ENCODE measurements at regions not wholly inside any gene's neighbourhood (a gene's known extent, or its start where the extent isn't known, plus 50 kb on each side); places are given as distances from the start of the nearest gene placed in this dataset.

DNA sequence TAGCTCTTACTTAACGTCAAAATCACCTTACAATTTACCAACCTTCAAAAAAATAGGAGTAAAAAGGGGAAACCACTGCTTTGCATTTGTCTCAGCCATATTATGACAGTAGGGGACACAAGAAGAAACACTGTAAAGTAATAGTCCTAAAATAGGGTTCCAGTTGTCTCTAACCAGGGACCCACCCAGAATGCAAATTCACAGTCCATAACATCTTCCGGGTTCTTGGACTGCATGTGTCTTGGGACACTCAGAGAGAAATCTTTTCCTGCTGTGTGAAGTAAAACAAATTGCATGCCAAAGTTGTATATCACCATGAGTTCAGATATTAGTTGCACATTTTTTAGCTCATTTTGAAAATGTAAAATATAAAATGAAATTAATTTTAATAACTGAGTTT is 69.8 kb upstream of the PGR start:
- Histone ChIP-seq H3K23me2 (ENCODE audit: low read depth, low read length) (no peaks in the 10 kb centered on the region), H2BK12ac (ENCODE audit: low read depth, low read length) (no peak overlapping the region), H3K18ac (ENCODE audit: extremely low read depth, low read length) (no peak overlapping the region), H3K14ac (ENCODE audit: insufficient read length) (no peak overlapping the region), H4K20me1 (replicated peaks in 1 of 2; ENCODE audit: control insufficient read depth in 1 of 2, insufficient read depth in 2 of 2, low read length in 2 of 2) (no peaks in the 10 kb centered on the region), H3K4me2 (ENCODE audit: insufficient read depth in 1 of 2, low read depth in 2 of 2, low read length in 2 of 2) (no peak overlapping the region), H3K27ac (ENCODE audit: low read depth, low read length) (no peak overlapping the region), H3K79me2 (ENCODE audit: control insufficient read depth in 1 of 2, insufficient read depth in 2 of 2, low read length in 2 of 2) (no peaks in the 10 kb centered on the region), H3K79me1 (ENCODE audit: low read depth, low read length) (no peaks in the 10 kb centered on the region), H2BK20ac (ENCODE audit: low read length) (no peak overlapping the region), H3K23ac (ENCODE audit: insufficient read length) (no peak overlapping the region), H3K4ac (replicated peaks; ENCODE audit: insufficient read length, low read depth, low read length) (no peak overlapping the region), H3K9me3 (ENCODE audit: insufficient read depth in 2 of 2, low read depth in 1 of 2, low read length in 1 of 2) (no peaks in the 10 kb centered on the region; a peak in 1 of 4 replicates), H3K27me3 (replicated peaks in 1 of 4; ENCODE audit: control insufficient read depth in 3 of 4, extremely low read depth in 1 of 4, insufficient read depth in 3 of 4, low read length in 3 of 4) (no peaks in the 10 kb centered on the region), H3K4me1 (replicated peaks in 1 of 4; ENCODE audit: control insufficient read depth in 3 of 4, insufficient read depth in 4 of 4, low read length in 3 of 4) (no peaks in the 10 kb centered on the region), H2BK5ac (ENCODE audit: low read depth, low read length) (no peak overlapping the region), H2BK120ac (replicated peaks; ENCODE audit: low read depth, low read length) (no peak overlapping the region), H2AK5ac (ENCODE audit: low read depth, low read length) (no peak overlapping the region), H4K5ac (ENCODE audit: insufficient read length, low read depth, low read length) (no peak overlapping the region), H3K56ac (replicated peaks; ENCODE audit: insufficient read length, low read depth, low read length) (no peak overlapping the region), H3K9ac (replicated peaks in 1 of 4; ENCODE audit: extremely low read depth in 1 of 4, low read depth in 3 of 4, low read length in 3 of 4) (no peak overlapping the region), H3K36me3 (ENCODE audit: control insufficient read depth in 2 of 4, insufficient read depth in 4 of 4, low read length in 3 of 4) (no peaks in the 10 kb centered on the region), H4K8ac (ENCODE audit: extremely low read depth, insufficient read depth, low read length) (no peak overlapping the region), H3K4me3 (ENCODE audit: extremely low read depth in 1 of 4, insufficient read depth in 2 of 4, low read depth in 3 of 4, low read length in 4 of 4) (no peak overlapping the region), H2AFZ (ENCODE audit: low read length) (no peak overlapping the region), H4K91ac (replicated peaks; ENCODE audit: insufficient read length, low read length) (no peak overlapping the region), H2BK15ac (ENCODE audit: low read length) (no peak overlapping the region)
- ChIA-PET CTCF (ENCODE audit: partially characterized antibody) (interaction anchor here (0.6 to 1.9 kb wide), 4 partner anchors 12 to 885 kb away, joined by 3 to 5 read pairs (median 3); no protein-coding TSS in a partner anchor), POLR2A (ENCODE audit: partially characterized antibody) (no interaction called here)
- 100% methylated on average over 2 of the region's 2 CpGs; no CpG with 5 or more reads in 1 of the 2 experiments for WGBS, 2 experiments (ENCODE audit: extremely low coverage in 1 of 2, insufficient coverage in 1 of 2, insufficient read length in 1 of 2, insufficient replicate concordance in 2 of 2, low coverage in 1 of 2, low lambda C conversion rate in 2 of 2, missing lambda C conversion rate in 1 of 2)
- DNase-seq (ENCODE audit: low read depth in 1 of 2, low spot score in 2 of 2) (no peak), FAIRE-seq (no peak)
- TF ChIP-seq, protein P1, sequence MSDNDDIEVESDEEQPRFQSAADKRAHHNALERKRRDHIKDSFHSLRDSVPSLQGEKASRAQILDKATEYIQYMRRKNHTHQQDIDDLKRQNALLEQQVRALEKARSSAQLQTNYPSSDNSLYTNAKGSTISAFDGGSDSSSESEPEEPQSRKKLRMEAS (IDR thresholded peaks at IDR 0.05): no peak
- no peak for TF ChIP-seq KDM1A (IDR thresholded peaks at IDR 0.05; ENCODE audit: borderline replicate concordance, low read length)
- TF ChIP-seq HDAC2 (IDR thresholded peaks at IDR 0.05; ENCODE audit: borderline replicate concordance in 1 of 2, low read depth in 2 of 2, low read length in 2 of 2): no peak
